Uterus (tissue), 3 donors: ENCODE measurements at regions not wholly inside any gene's neighbourhood (a gene's known extent, or its start where the extent isn't known, plus 50 kb on each side); places are given as distances from the start of the nearest gene placed in this dataset.

Experiments used
- DNase-seq, 2 donors: peaks; one replicate each; pipeline ENCODE4 v3.0.0-alpha.2; 2019 to 2020
- H3K27ac ChIP-seq, 2 donors: fragments of 200-600 bp; sonication (generic); 1 replicate in 1 of 2; 2 replicates in 1 of 2; pipeline ENCODE4 v1.5.1; 2016 to 2018
- H3K27me3 ChIP-seq, 2 donors: fragments of 200-600 bp; sonication (generic); one replicate each; pipeline ENCODE4 v1.5.1; 2018 to 2019; ENCODE audit warnings: control low read depth in 1 of 2
- H3K36me3 ChIP-seq, 2 donors: fragments of 200-600 bp; sonication (generic); one replicate each; pipeline ENCODE4 v1.5.1; 2019; ENCODE audit warnings: control low read depth in 1 of 2
- H3K4me1 ChIP-seq, 2 donors: fragments of 200-600 bp; sonication (generic); one replicate each; pipeline ENCODE4 v1.5.1; 2018 to 2019; ENCODE audit warnings: control low read depth in 1 of 2
- H3K4me3 ChIP-seq, 2 donors: fragments of 200-600 bp; sonication (generic); 1 replicate in 1 of 2; 2 replicates in 1 of 2; pipeline ENCODE4 v1.5.1; 2018 to 2019; ENCODE audit warnings: mild to moderate bottlenecking in 1 of 2
- H3K9me3 ChIP-seq, 2 donors: fragments of 200-600 bp; sonication (generic); one replicate each; pipeline ENCODE4 v1.5.1; 2019; ENCODE audit warnings: control low read depth in 1 of 2
- CTCF ChIP-seq, 4 experiments: fragments of 200-600 bp in 2 of 4; fragments of 450-650 bp in 2 of 4; sonication (generic) in 2 of 4; IDR thresholded peaks; one replicate each; pipeline ENCODE4 v1.5.1; 2016 to 2019; ENCODE audit warnings: antibody characterized with exemption in 4 of 4, mild to moderate bottlenecking in 2 of 4, moderate library complexity in 1 of 4
- POLR2A ChIP-seq, 2 donors: fragments of 450-650 bp; IDR thresholded peaks; one replicate each; pipeline ENCODE4 v1.6.1; 2016; ENCODE audit warnings: antibody characterized with exemption in 2 of 2, mild to moderate bottlenecking in 1 of 2, moderate library complexity in 1 of 2
- intact Hi-C: fragments of 100-400 bp; cut with DNase I; formaldehyde crosslinking; loops from one replicate; pipeline ENCODE4 v1.15.1; 2023; ENCODE audit warnings: low total_unique reads
- donor health status: DM: yes; HTN: yes; CAD: no.

- Histone ChIP-seq H3K27me3 (no peaks in the 10 kb centered on the region), H3K4me1 (no peaks in the 10 kb centered on the region), H3K4me3 (no peak overlapping the region), H3K27ac (no peak overlapping the region), H3K36me3 (no peaks in the 10 kb centered on the region), H3K9me3 (no peaks in the 10 kb centered on the region)
- TF ChIP-seq POLR2A (IDR thresholded peaks at IDR 0.05) (no peak), CTCF (IDR thresholded peaks at IDR 0.05) (no peak)
- intact Hi-C loops, result no loop called here
- no peak for DNase-seq
Observed at GRCh38 chr1:232383455-232384123, 246.3 kb downstream of the SIPA1L2 start.

DNA sequence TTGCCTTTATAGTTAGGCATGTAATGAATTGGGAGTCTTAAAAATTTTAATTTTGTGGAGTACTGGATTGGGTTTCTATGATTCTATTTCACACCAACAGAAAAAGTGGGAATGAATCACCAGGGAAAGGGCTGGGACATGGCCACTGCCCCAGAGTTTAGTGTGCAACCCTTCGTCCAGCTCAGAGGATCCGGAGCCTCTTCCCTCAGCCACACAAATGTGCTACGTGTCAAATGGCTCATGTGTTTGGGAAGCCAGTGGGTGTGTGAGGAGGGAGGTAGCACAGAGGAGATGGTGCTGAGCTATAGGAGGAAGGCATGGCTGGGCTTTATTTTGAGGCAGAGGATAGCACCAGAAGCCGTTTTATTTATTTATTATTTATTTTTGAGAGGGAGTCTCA, 247.3 kb downstream of the SIPA1L2 start:
- DNase-seq, result no peak
- TF ChIP-seq POLR2A (IDR thresholded peaks at IDR 0.05) (no peak), CTCF (IDR thresholded peaks at IDR 0.05) (no peak)
- intact Hi-C loops, result no loop called here
- no peak overlapping the region for H3K4me3 ChIP-seq
- no peaks in the 10 kb centered on the region for H3K27me3 ChIP-seq
- H3K4me1 ChIP-seq, result no peaks in the 10 kb centered on the region
- no peak overlapping the region for H3K27ac ChIP-seq
- H3K9me3 ChIP-seq, result no peaks in the 10 kb centered on the region
- no peaks in the 10 kb centered on the region for H3K36me3 ChIP-seq

DNA sequence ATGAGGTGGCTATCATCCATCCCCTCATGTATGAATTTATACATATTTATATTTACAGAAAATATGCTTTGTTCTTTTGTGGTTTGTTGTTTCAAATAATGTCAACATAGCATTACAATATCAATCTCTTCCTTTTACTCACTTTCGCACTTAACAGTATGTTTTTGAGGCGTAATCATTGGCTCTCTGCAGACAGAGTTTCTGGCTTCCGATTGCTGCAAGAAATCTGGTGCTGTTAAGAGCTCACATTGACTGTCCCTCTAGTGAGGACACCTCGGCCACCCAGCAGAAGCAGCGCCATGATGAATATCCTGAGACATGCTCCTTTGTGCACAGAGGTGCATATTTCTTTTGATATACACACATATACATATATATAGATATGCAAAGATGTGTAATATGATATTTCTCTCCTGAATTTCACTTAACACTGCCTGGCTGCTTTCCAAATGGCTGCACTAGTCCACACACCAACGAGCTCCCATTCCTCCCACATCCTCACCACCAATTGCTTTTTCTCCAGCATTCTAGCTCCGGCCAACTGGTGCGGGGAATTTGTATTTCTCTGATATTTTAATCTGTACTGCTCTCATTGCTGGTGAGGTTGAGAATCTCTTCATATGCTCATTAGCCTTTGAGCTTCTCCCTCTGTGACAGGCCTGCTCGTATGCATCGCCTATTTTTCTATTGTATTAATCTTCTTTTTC, 248.4 kb downstream of the SIPA1L2 start:
- H3K27ac ChIP-seq, result no peak overlapping the region
- no peaks in the 10 kb centered on the region for H3K4me1 ChIP-seq
- DNase-seq, result no peak
- TF ChIP-seq POLR2A (IDR thresholded peaks at IDR 0.05) (no peak), CTCF (IDR thresholded peaks at IDR 0.05) (no peak)
- intact Hi-C loops, result no loop called here
- no peaks in the 10 kb centered on the region for H3K27me3 ChIP-seq
- H3K36me3 ChIP-seq, result no peaks in the 10 kb centered on the region
- H3K4me3 ChIP-seq, result no peak overlapping the region
- H3K9me3 ChIP-seq, result no peaks in the 10 kb centered on the region

- H3K27ac ChIP-seq, result no peak overlapping the region
- no peaks in the 10 kb centered on the region for H3K27me3 ChIP-seq
- no peaks in the 10 kb centered on the region for H3K9me3 ChIP-seq
- intact Hi-C loops, result no loop called here
- no peaks in the 10 kb centered on the region for H3K36me3 ChIP-seq
- TF ChIP-seq CTCF (IDR thresholded peaks at IDR 0.05) (no peak), POLR2A (IDR thresholded peaks at IDR 0.05) (no peak)
- H3K4me3 ChIP-seq, result no peak overlapping the region
- DNase-seq, result no peak
- no peaks in the 10 kb centered on the region for H3K4me1 ChIP-seq
Observed at GRCh38 chr1:232380596-232380995, 249.3 kb downstream of the SIPA1L2 start.

DNA sequence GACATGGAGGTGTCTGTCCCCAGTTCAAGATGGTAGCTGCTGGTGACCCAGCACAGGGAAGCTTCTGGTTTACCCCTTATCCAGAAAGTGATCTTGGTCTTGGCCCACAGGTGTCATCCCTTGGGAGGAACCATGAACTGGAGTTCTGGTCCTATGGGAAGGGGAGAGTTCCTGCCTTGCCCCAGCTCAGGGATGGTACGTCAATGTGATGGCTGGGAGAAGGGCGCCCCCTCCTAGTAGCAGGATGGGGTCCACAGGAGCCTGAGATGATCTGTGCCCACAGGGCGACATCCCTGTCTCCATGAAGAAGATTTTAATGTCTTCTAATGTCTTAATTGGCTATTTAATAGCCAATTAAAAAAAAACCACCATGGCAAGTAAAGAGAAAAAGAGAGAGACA, 249.8 kb downstream of the SIPA1L2 start:
- no peaks in the 10 kb centered on the region for H3K4me1 ChIP-seq
- H3K4me3 ChIP-seq, result no peak overlapping the region
- DNase-seq, result no peak
- H3K36me3 ChIP-seq, result no peaks in the 10 kb centered on the region
- intact Hi-C loops, result no loop called here
- H3K27ac ChIP-seq, result no peak overlapping the region
- no peaks in the 10 kb centered on the region for H3K9me3 ChIP-seq
- no peaks in the 10 kb centered on the region for H3K27me3 ChIP-seq
- no peak for TF ChIP-seq POLR2A (IDR thresholded peaks at IDR 0.05)
- TF ChIP-seq CTCF (IDR thresholded peaks at IDR 0.05), result no peak
